ENCODE measurements at regions not wholly inside any gene's neighbourhood (a gene's known extent, or its start where the extent isn't known, plus 50 kb on each side); places are given as distances from the start of the nearest gene placed in this dataset.
A peak's percentile ranks its signal among the peaks of the same experiment; 100 is the strongest.

DNA sequence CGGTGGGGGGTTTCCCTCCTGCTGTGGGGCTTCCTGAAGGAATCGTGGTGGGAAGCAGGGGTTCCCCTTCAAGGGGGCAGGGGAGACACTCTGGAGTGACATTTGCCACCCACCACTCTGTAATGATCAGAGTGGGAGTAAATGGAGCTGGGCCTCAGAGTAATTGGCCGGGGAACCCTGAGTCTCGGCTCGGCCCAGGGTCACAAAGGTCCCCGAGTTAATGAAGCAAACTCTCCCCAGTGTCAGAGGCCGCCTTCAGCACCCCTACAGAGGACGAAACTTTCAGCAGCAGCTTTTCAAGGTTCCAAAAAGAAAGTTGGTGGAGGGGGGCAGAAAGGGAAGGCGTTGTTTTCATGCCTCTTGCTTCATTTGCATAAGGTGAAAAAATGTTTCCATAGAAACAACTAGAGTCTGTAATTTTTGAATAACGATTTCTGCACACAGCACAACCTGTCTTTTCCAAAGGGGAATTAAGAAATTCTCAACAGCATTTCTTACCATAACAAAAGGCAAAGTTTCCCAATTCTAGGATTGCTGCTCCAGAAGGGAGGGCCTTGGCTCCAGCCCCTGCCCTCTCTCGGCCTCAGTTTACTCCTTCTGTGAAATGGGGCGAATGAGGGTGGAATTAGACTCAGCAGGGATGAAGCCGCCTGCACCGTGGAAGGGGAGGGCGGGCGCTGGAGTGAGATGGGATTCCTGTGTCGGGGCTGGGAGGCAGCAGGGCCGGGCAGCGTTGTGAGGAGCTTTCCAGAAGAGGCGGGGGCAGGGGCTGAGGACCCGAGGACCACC, 67.0 kb upstream of the BEGAIN start:
- Mint-ChIP-seq H3K27ac (no peak overlapping the region), H3K4me3 (no peak overlapping the region), H3K9me3 (no peaks in the 10 kb centered on the region), H3K27me3 (peaks cover 21% of the 10 kb centered on the region), H3K4me1 (peaks cover 10% of the 10 kb centered on the region), H3K36me3 (ENCODE audit: low read depth) (no peaks in the 10 kb centered on the region)
- no peak for DNase-seq
- ATAC-seq = no peak

DNA sequence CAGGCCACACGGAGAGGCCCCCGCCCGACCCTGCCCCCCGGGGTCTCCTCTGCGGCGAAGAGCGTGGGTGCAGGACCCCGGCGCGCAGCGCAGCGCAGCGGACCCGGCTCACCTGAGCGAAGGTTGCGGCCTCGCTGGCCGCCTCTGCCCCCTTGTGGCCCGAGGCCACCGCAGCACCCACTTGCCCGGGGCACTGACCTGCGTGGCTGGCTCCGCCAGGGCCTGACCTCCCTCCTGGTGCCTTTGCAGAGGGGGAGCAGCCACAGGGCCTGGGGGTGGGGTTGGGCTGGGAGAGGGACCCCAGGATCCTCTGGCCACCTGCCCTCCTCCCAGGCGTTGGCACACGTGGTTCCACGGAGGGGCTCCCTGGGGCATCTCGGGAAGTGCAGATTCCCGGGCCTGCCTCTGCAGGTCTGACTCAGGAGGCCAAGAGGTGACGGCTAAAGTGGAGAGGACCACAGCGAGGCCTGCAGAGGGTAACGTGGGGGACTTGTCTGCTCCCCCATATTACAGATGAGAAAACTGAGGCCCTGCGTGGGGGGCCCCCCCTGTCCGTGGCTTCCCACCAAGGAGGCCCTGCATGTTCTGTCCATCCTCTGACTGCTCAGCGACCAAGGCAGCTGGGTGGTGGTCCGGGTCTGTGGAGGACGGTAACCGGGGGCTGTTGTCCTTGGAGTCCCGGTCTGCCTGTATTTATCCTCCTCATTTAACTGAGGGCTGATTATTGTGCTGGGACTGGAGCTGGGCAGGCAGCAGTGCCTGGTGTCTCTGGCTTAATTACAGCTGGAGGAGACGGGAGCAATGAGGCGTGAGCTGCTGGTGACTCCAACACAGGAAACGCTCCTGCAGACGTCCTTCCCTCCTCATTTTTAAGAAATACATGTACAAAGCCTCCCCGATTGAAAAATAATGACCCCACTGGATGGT, 67.9 kb upstream of the BEGAIN start:
- Mint-ChIP-seq H3K4me1 (peaks cover 10% of the 10 kb centered on the region), H3K27ac (no peak overlapping the region), H3K9me3 (no peaks in the 10 kb centered on the region), H3K27me3 (peaks cover 21% of the 10 kb centered on the region), H3K36me3 (ENCODE audit: low read depth) (no peaks in the 10 kb centered on the region), H3K4me3 (no peak overlapping the region)
- peak; percentile 57 for ATAC-seq
- peak; percentile 43 for DNase-seq

DNA sequence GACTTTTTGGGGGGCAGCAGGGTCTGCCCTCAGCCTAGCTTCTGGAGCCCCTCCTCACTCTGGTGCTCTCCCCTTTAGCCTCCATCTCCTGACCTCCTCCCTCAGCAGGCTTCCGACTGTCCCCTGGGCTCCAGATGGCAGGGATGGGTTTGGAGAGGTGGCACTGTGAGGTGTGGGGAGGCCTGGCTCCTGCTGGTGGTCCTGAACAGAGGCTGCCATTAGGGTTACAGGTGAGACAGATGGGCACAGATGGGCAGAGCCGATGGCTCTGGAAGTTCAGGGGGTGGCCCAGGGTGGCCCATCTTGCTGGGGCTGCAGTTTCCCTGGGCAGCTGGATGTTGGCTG, 68.5 kb upstream of the BEGAIN start:
- Mint-ChIP-seq H3K27ac (no peak overlapping the region), H3K27me3 (peaks cover 21% of the 10 kb centered on the region), H3K4me3 (no peak overlapping the region), H3K9me3 (no peaks in the 10 kb centered on the region), H3K4me1 (peaks cover 10% of the 10 kb centered on the region), H3K36me3 (ENCODE audit: low read depth) (no peaks in the 10 kb centered on the region)
- ATAC-seq (no peak), DNase-seq (no peak)

DNA sequence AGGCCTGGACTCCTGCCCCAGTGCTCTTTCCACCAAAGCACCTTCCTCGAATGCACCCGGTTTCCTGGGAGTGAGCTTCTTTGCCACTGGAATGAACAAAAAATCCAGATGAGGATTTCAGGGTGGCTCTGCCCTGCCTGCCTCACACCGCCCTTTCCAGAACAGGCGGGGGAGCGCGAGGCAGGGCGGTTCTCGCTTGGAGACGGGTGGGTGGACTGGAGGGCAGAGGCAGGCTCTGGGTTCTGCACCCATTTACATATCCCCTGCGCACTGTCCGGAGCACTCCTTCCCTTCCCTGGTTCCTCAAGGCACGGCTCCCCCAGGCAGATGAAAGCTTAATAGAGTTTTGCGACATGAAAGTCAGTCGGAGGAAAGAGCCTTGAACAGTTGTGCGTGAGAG, 69.7 kb upstream of the DLK1 start:
- H3K4me3 Mint-ChIP-seq = no peak overlapping the region
- H3K27ac Mint-ChIP-seq = no peak overlapping the region
- DNase-seq (no peak), ATAC-seq (no peak)
- no peaks in the 10 kb centered on the region for H3K36me3 Mint-ChIP-seq (ENCODE audit: low read depth)
- no peaks in the 10 kb centered on the region for H3K9me3 Mint-ChIP-seq
- peaks cover 10% of the 10 kb centered on the region for H3K4me1 Mint-ChIP-seq
- H3K27me3 Mint-ChIP-seq = peaks cover 21% of the 10 kb centered on the region

DNA sequence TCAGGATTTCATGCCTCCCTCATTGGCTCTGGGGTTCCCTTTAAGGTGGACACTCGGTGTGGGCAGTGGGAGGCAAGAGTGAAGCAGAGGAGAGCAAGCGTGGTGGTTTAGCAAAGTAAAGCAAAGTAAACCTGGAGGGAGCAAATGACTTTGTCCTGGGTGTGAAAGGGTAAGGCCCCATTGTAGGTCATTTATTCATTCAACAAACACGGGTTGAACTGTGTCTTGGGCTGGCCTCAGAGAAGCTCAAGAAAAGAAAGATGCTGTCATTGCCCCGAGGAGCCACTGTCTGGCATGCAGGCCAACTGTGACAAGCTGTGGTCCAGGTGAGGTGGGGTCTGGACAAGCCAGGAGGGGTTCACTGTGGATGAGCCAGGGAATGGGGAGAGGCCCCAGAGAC, 68.9 kb upstream of the DLK1 start:
- ATAC-seq (no peak), DNase-seq (no peak)
- no peaks in the 10 kb centered on the region for H3K9me3 Mint-ChIP-seq
- peaks cover 10% of the 10 kb centered on the region for H3K4me1 Mint-ChIP-seq
- no peak overlapping the region for H3K27ac Mint-ChIP-seq
- H3K36me3 Mint-ChIP-seq (ENCODE audit: low read depth) = no peaks in the 10 kb centered on the region
- no peak overlapping the region for H3K4me3 Mint-ChIP-seq
- H3K27me3 Mint-ChIP-seq = peaks cover 21% of the 10 kb centered on the region

- ATAC-seq = peak; percentile 7
Observed at GRCh38 chr14:100658181-100658886, 68.4 kb upstream of the DLK1 start.

GRCh38 chr14:100659345-100660001, 67.2 kb upstream of the DLK1 start:
- H3K27ac Mint-ChIP-seq = no peak overlapping the region
- no peaks in the 10 kb centered on the region for H3K36me3 Mint-ChIP-seq (ENCODE audit: low read depth)
- no peak for ATAC-seq
- DNase-seq = no peak
- H3K4me1 Mint-ChIP-seq = peaks cover 1% of the 10 kb centered on the region
- no peaks in the 10 kb centered on the region for H3K9me3 Mint-ChIP-seq
- no peak overlapping the region for H3K4me3 Mint-ChIP-seq
- peaks cover 13% of the 10 kb centered on the region for H3K27me3 Mint-ChIP-seq

More at GRCh38 chr14:100658181-100658886, 68.4 kb upstream of the DLK1 start:
- DNase-seq = no peak
- H3K36me3 Mint-ChIP-seq (ENCODE audit: low read depth) = no peaks in the 10 kb centered on the region
- H3K4me3 Mint-ChIP-seq = no peak overlapping the region
- peaks cover 11% of the 10 kb centered on the region for H3K4me1 Mint-ChIP-seq
- H3K9me3 Mint-ChIP-seq = no peaks in the 10 kb centered on the region
- H3K27ac Mint-ChIP-seq = no peak overlapping the region
- peaks cover 22% of the 10 kb centered on the region for H3K27me3 Mint-ChIP-seq

GRCh38 chr14:100660498-100660881, 66.2 kb upstream of the DLK1 start:
- Mint-ChIP-seq H3K36me3 (ENCODE audit: low read depth) (no peaks in the 10 kb centered on the region), H3K27me3 (peaks cover 12% of the 10 kb centered on the region), H3K27ac (no peak overlapping the region), H3K4me3 (no peak overlapping the region), H3K9me3 (no peaks in the 10 kb centered on the region), H3K4me1 (peaks cover 1% of the 10 kb centered on the region)
- DNase-seq (no peak), ATAC-seq (no peak)

- peaks cover 1% of the 10 kb centered on the region for H3K4me1 Mint-ChIP-seq
- H3K27me3 Mint-ChIP-seq = peaks cover 6% of the 10 kb centered on the region
- DNase-seq (no peak), ATAC-seq (no peak)
- no peaks in the 10 kb centered on the region for H3K36me3 Mint-ChIP-seq (ENCODE audit: low read depth)
- no peak overlapping the region for H3K4me3 Mint-ChIP-seq
- H3K9me3 Mint-ChIP-seq = no peaks in the 10 kb centered on the region
- H3K27ac Mint-ChIP-seq = no peak overlapping the region
Observed at GRCh38 chr14:100660882-100661635, 65.6 kb upstream of the DLK1 start.

DNA sequence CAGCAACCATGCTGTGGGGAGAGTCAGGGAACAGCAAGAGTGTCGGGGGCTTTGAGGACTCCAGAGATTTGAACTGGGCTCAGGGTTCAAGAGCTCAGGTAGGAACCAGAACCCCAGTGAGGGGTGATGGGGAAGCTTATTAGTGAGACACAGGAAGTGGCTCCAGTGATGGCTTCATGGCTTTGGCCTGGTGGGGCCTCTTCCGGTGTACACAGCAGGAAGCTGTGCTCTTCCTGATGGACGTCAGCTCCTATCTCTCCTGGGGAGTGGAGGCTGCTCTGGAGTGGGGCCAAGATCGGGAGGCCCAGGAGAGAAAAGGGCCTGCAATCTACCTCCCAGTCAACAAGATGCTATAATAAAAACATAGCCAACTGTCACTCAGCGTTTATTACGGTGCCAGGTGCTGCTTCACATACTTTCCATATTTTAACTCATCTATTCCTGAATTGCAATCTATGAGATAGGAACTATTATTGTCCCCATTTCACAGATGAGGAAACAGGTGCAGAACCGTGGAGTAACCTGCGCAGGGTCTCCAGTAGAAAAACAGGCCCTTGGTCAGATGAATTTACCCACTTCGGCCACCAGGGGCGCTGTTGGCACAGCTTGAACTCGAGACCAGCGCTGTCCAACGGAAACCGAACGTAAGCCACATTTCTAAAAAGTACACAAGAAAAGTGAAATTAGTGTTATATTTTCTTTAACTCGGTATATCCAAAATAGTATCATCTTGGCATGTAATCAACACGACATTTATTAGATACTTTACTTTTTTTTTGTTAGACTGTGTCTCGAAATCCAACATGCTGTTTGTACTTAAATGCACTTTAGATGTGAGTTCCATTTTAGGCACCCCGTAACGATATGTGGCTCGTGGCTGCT, 63.6 kb upstream of the DLK1 start:
- ATAC-seq (no peak), DNase-seq (peak; percentile 73)
- H3K36me3 Mint-ChIP-seq (ENCODE audit: low read depth) = no peaks in the 10 kb centered on the region
- peaks cover 5% of the 10 kb centered on the region for H3K27me3 Mint-ChIP-seq
- peaks cover 1% of the 10 kb centered on the region for H3K4me1 Mint-ChIP-seq
- H3K27ac Mint-ChIP-seq = peak overlapping the region; percentile 14
- H3K9me3 Mint-ChIP-seq = no peaks in the 10 kb centered on the region
- H3K4me3 Mint-ChIP-seq = no peak overlapping the region

DNA sequence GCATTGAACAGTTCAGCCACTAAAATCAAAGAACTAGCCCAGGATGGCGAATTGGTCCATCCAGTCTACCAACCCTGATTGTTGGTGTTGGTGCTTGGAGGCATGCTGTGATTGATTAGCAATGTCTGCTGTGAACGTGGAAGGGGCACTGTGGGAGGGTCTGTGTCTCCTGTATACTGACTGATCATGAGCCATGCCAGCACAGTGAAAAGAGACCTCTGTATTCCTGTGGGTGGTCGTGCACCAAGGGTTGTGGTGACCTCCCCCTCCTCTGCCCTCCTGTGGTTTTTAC, 63.0 kb upstream of the DLK1 start:
- Mint-ChIP-seq H3K27me3 (peaks cover 5% of the 10 kb centered on the region), H3K9me3 (no peaks in the 10 kb centered on the region), H3K27ac (no peak overlapping the region), H3K4me1 (peaks cover 1% of the 10 kb centered on the region), H3K36me3 (ENCODE audit: low read depth) (no peaks in the 10 kb centered on the region), H3K4me3 (no peak overlapping the region)
- DNase-seq = no peak
- ATAC-seq = no peak

DNA sequence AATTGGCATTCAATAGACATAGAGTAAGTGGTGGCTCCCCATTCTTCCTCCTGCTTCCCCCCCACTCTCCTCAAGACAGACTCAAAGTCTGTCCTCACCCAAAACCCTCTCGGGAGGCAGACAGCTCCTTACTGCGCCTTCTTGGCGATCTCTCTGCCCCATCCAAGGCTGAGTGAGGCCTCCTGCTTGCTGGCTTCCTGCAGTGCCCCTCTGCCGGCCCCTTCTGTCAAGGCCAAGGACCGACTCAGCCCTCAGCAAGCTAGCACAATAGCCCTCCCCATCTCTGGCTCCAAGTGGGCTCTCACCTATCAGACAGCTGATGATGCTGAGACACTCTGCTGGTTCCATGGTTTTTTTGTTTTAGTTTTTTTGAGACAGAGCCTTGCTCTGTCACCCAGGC, 62.5 kb upstream of the DLK1 start:
- Mint-ChIP-seq H3K36me3 (ENCODE audit: low read depth) (no peaks in the 10 kb centered on the region), H3K27ac (no peak overlapping the region), H3K27me3 (peaks cover 5% of the 10 kb centered on the region), H3K4me1 (peaks cover 1% of the 10 kb centered on the region), H3K4me3 (no peak overlapping the region), H3K9me3 (no peaks in the 10 kb centered on the region)
- no peak for DNase-seq
- no peak for ATAC-seq

- Mint-ChIP-seq H3K27ac (no peak overlapping the region), H3K9me3 (no peaks in the 10 kb centered on the region), H3K4me3 (no peak overlapping the region), H3K4me1 (peaks cover 1% of the 10 kb centered on the region), H3K36me3 (ENCODE audit: low read depth) (no peaks in the 10 kb centered on the region), H3K27me3 (peaks cover 8% of the 10 kb centered on the region)
- no peak for ATAC-seq
- DNase-seq = no peak
Observed at GRCh38 chr14:100664841-100665510, 61.7 kb upstream of the DLK1 start.

Measured in activated naive CD8-positive, alpha-beta T cell treated with anti-CD3 and anti-CD28 coated beads, Interleukin-2, amount 50 U/mL, for 24 hours (primary cell).